Loucy (cell line): ENCODE measurements at regions not wholly inside any gene's neighbourhood (a gene's known extent, or its start where the extent isn't known, plus 50 kb on each side); places are given as distances from the start of the nearest gene placed in this dataset.

Experiments used
- H2AFZ ChIP-seq: fragments of 200-600 bp; sonication (generic); 2 replicates; pipeline ENCODE4 v1.6.0; 2016; ENCODE audit warnings: antibody characterized with exemption, mild to moderate bottlenecking, low read length, moderate library complexity
- H3F3A ChIP-seq: fragments of 200-600 bp; 2 replicates; pipeline ENCODE4 v1.6.0; 2016; ENCODE audit warnings: antibody characterized with exemption, low read depth, mild to moderate bottlenecking
- H3K27me3 ChIP-seq: fragments of 200-600 bp; sonication (generic); 2 replicates; pipeline ENCODE4 v1.6.1; 2014; ENCODE audit warnings: low read length, mild to moderate bottlenecking; ENCODE audit not compliant: insufficient read depth, poor library complexity, severe bottlenecking
- H3K36me3 ChIP-seq: fragments of 200-600 bp; sonication (generic); 2 replicates; pipeline ENCODE4 v1.6.1; 2016; ENCODE audit warnings: low read length; ENCODE audit not compliant: insufficient read depth
- H3K4me1 ChIP-seq: fragments of 200-600 bp; sonication (generic); 2 replicates; pipeline ENCODE4 v1.5.1; 2014; ENCODE audit warnings: low read length, mild to moderate bottlenecking; ENCODE audit not compliant: insufficient read depth, poor library complexity, severe bottlenecking
- H3K4me2 ChIP-seq: fragments of 200-600 bp; sonication (generic); 2 replicates; pipeline ENCODE4 v1.6.0; 2014; ENCODE audit warnings: antibody characterized with exemption, low read length, low read depth, mild to moderate bottlenecking; ENCODE audit not compliant: poor library complexity, severe bottlenecking
- H3K4me3 ChIP-seq: fragments of 200-600 bp; sonication (generic); 2 replicates; pipeline ENCODE4 v1.5.1; 2014; ENCODE audit warnings: low read length, mild to moderate bottlenecking, mixed read lengths; ENCODE audit not compliant: poor library complexity, severe bottlenecking
- H3K79me2 ChIP-seq: fragments of 200-600 bp; sonication (generic); 2 replicates; pipeline ENCODE4 v1.6.1; 2014; ENCODE audit warnings: low read length; ENCODE audit not compliant: insufficient read depth
- H3K9ac ChIP-seq: fragments of 200-600 bp; sonication (generic); 2 replicates; pipeline ENCODE4 v1.6.0; 2014; ENCODE audit warnings: mild to moderate bottlenecking, low read depth, low read length, moderate library complexity; ENCODE audit not compliant: poor library complexity, severe bottlenecking
- H3K9me2 ChIP-seq: fragments of 200-600 bp; sonication (generic); replicated peaks from 2 replicates; pipeline ENCODE4 v1.6.1; 2016; ENCODE audit warnings: low read depth, low read length, mixed read lengths
- H3K9me3 ChIP-seq: fragments of 200-600 bp; sonication (generic); 2 replicates; pipeline ENCODE4 v1.6.1; 2014; ENCODE audit warnings: mild to moderate bottlenecking, antibody characterized with exemption, low read length, low read depth; ENCODE audit not compliant: insufficient read depth
- H4K20me1 ChIP-seq: fragments of 200-600 bp; sonication (generic); 2 replicates; pipeline ENCODE4 v1.6.0; 2014; ENCODE audit warnings: antibody characterized with exemption, low read length, mild to moderate bottlenecking; ENCODE audit not compliant: insufficient read depth, poor library complexity, severe bottlenecking
- EZH2phosphoT487 ChIP-seq: fragments of 200-600 bp; IDR thresholded peaks from 2 replicates; pipeline ENCODE4 v1.6.1; 2018; ENCODE audit warnings: antibody characterized with exemption, mild to moderate bottlenecking, moderate library complexity, borderline replicate concordance
- TF ChIP-seq, protein P1 (sequence below): fragments of 200-600 bp; sonication (generic); conservative IDR thresholded peaks from 2 replicates; pipeline ENCODE4 v1.5.1; 2014; ENCODE audit warnings: mild to moderate bottlenecking, antibody characterized with exemption, low read length

DNA sequence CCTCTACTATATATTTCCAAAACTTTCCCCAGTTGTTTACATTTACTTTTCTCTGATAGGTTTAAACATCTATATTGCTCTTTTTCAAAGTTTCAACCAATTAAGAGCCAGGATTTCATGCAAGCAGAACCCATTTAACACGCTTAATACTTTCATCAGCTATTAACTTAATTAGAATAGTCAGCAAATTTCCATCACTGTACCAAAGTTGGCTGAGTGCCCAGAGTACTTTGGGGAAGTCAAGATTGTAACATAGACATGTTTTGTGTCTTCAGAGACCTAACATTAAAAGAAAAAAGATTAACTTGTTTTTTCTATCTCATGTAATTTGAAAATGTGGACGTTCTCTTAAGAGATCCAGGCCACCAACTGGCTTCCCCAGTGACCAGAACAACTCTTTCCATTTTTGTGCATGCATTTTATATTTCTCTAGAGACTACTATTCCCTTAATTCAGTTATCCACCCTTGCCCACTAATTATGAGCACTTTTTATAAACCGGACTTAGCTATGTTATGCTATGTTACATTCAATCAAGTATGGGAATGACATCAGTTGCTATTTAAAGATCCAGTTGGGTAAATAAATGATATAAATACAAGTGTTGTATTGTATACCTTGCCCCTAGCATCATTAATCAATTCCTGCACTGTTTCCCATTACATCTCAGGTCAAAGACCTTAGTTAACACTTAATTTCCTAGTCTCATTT is 478.1 kb upstream of the NMUR2 start:
- H3K4me3 ChIP-seq, result no peak overlapping the region

DNA sequence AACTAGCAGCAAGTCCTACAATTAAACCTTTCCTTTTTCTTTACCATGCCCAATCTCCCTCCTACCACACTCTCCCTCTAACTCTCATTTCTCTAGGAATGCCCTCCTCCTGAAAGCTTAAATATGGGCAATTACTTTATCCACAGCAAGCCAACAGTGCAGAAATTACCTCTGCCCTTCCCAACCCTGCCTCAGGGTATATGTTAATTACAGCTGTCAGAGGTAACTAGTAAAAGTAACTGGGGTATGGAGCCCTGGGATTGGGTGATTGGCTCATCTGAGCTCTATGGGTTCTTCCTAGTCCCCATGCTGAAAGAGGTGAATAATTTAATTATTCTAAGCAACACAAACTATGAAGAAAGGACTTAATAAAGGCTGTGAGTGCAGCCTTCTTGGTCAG is 478.9 kb upstream of the NMUR2 start:
- Histone ChIP-seq H3K79me2 (no peaks in the 10 kb centered on the region), H2AFZ (no peak overlapping the region), H3K36me3 (no peaks in the 10 kb centered on the region), H3K4me3 (no peak overlapping the region), H3K9me2 (no peaks in the 10 kb centered on the region), H3K9ac (no peak overlapping the region), H3F3A (no peaks in the 10 kb centered on the region), H3K4me1 (no peaks in the 10 kb centered on the region), H3K4me2 (no peak overlapping the region), H3K9me3 (no peaks in the 10 kb centered on the region), H3K27me3 (no peaks in the 10 kb centered on the region), H4K20me1 (no peaks in the 10 kb centered on the region)
- TF ChIP-seq EZH2phosphoT487, result no peak
- TF ChIP-seq, protein P1, sequence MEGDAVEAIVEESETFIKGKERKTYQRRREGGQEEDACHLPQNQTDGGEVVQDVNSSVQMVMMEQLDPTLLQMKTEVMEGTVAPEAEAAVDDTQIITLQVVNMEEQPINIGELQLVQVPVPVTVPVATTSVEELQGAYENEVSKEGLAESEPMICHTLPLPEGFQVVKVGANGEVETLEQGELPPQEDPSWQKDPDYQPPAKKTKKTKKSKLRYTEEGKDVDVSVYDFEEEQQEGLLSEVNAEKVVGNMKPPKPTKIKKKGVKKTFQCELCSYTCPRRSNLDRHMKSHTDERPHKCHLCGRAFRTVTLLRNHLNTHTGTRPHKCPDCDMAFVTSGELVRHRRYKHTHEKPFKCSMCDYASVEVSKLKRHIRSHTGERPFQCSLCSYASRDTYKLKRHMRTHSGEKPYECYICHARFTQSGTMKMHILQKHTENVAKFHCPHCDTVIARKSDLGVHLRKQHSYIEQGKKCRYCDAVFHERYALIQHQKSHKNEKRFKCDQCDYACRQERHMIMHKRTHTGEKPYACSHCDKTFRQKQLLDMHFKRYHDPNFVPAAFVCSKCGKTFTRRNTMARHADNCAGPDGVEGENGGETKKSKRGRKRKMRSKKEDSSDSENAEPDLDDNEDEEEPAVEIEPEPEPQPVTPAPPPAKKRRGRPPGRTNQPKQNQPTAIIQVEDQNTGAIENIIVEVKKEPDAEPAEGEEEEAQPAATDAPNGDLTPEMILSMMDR, result no peak

More for the DNA sequence above, 478.1 kb upstream of the NMUR2 start:
- no peaks in the 10 kb centered on the region for H3K36me3 ChIP-seq
- no peaks in the 10 kb centered on the region for H4K20me1 ChIP-seq
- no peaks in the 10 kb centered on the region for H3K79me2 ChIP-seq
- no peaks in the 10 kb centered on the region for H3K27me3 ChIP-seq
- H3K9ac ChIP-seq, result no peak overlapping the region
- no peaks in the 10 kb centered on the region for H3K9me3 ChIP-seq
- no peaks in the 10 kb centered on the region for H3K4me1 ChIP-seq
- no peak overlapping the region for H3K4me2 ChIP-seq
- no peak overlapping the region for H2AFZ ChIP-seq
- H3K9me2 ChIP-seq, result no peaks in the 10 kb centered on the region
- TF ChIP-seq, protein P1, result no peak
- no peaks in the 10 kb centered on the region for H3F3A ChIP-seq

DNA sequence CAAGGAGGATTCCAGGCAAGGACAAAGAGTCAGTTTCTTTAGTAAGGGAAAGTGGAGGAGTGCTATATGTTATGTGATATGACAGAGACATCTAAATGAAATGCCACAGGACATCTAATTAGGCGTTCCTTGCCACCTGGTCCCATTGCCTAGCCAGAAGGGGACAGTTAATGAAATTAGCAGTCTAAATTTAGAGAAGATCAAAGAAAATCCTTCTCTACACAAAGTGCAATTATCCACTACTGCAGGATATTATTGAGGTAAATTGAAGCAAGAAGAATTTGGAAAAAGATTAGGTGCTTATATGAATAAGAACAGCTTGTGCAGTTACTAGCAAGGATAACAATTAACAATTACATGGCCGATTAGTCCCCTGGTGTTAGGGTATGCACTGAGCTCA is 495.3 kb upstream of the NMUR2 start:
- no peak overlapping the region for H3K4me2 ChIP-seq
- no peaks in the 10 kb centered on the region for H4K20me1 ChIP-seq
- H3K9me3 ChIP-seq, result no peaks in the 10 kb centered on the region
- H3K36me3 ChIP-seq, result no peaks in the 10 kb centered on the region
- no peak overlapping the region for H2AFZ ChIP-seq
- no peaks in the 10 kb centered on the region for H3K79me2 ChIP-seq
- H3K9ac ChIP-seq, result no peak overlapping the region
- no peaks in the 10 kb centered on the region for H3K27me3 ChIP-seq
- no peaks in the 10 kb centered on the region for H3K9me2 ChIP-seq
- H3F3A ChIP-seq, result no peaks in the 10 kb centered on the region
- no peak overlapping the region for H3K4me3 ChIP-seq
- H3K4me1 ChIP-seq, result no peaks in the 10 kb centered on the region
- TF ChIP-seq, protein P1, result no peak
